ENCODE measurements at regions not wholly inside any gene's neighbourhood (a gene's known extent, or its start where the extent isn't known, plus 50 kb on each side); places are given as distances from the start of the nearest gene placed in this dataset.

DNA sequence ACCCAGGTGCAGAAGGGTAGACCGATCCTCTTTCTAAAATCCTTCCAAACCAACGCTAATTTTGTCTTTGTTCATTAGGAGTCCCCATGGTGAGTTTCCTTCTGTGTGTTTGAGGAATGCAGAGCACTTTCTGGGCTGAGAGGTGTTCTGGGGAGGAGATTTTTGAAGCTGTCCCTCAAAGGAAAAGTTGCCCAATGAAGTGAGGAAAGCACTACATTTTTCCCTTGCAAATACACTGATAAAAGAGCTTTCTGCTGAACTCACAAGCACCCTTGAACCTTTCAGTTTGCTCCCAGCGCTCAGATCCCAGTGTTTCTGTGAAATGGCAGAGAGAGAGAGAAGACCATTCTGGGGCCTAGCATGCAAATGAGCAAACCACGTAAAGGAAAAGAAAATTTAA is 299.6 kb upstream of the FANCL start:
- H3K27ac ChIP-seq: no peak overlapping the region
- no peaks in the 10 kb centered on the region for H3K36me3 ChIP-seq
- no peaks in the 10 kb centered on the region for H3K27me3 ChIP-seq
- no peaks in the 10 kb centered on the region for H3K4me1 ChIP-seq (ENCODE audit: insufficient read depth)
- no peak overlapping the region for H3K4me3 ChIP-seq
- intact Hi-C loops (cut with DNase I): no loop called here
- WGBS, 3 donors: 43 to 59% (median 45%) methylated on average over 4 of the region's 4 CpGs
- TF ChIP-seq POLR2A (IDR thresholded peaks at IDR 0.05) (no peak), EP300 (IDR thresholded peaks at IDR 0.05) (no peak)
- TF ChIP-seq, protein P1, sequence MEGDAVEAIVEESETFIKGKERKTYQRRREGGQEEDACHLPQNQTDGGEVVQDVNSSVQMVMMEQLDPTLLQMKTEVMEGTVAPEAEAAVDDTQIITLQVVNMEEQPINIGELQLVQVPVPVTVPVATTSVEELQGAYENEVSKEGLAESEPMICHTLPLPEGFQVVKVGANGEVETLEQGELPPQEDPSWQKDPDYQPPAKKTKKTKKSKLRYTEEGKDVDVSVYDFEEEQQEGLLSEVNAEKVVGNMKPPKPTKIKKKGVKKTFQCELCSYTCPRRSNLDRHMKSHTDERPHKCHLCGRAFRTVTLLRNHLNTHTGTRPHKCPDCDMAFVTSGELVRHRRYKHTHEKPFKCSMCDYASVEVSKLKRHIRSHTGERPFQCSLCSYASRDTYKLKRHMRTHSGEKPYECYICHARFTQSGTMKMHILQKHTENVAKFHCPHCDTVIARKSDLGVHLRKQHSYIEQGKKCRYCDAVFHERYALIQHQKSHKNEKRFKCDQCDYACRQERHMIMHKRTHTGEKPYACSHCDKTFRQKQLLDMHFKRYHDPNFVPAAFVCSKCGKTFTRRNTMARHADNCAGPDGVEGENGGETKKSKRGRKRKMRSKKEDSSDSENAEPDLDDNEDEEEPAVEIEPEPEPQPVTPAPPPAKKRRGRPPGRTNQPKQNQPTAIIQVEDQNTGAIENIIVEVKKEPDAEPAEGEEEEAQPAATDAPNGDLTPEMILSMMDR (IDR thresholded peaks at IDR 0.05): no peak
- no peak for DNase-seq
- H3K9me3 ChIP-seq: no peaks in the 10 kb centered on the region

DNA sequence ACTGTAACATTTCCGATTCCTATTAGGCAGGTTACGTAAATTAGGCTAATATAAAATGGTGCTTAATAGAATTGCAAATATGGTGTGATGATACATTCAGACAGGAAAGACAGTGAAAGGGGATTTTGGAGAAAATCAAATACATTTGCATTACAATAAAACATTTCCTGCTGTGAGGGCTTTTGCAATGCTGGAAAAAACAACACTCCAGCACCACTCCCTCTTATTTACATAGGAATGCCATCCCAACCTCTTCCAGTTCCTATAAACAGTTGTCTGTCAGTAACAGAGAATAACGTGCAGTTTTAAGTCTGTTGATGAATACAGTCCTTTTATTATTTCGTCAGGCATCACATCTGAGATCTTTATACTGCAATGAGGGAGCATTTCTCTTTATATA is 298.8 kb upstream of the FANCL start:
- no peak for DNase-seq
- H3K27ac ChIP-seq: no peak overlapping the region
- no peak overlapping the region for H3K4me3 ChIP-seq
- WGBS, 3 donors: 76 to 78% (median 78%) methylated on average over 4 of the region's 4 CpGs
- H3K36me3 ChIP-seq: no peaks in the 10 kb centered on the region
- H3K4me1 ChIP-seq (ENCODE audit: insufficient read depth): no peaks in the 10 kb centered on the region
- no peaks in the 10 kb centered on the region for H3K9me3 ChIP-seq
- TF ChIP-seq, protein P1 (IDR thresholded peaks at IDR 0.05): no peak
- TF ChIP-seq POLR2A (IDR thresholded peaks at IDR 0.05) (no peak), EP300 (IDR thresholded peaks at IDR 0.05) (no peak)
- no peaks in the 10 kb centered on the region for H3K27me3 ChIP-seq
- intact Hi-C loops (cut with DNase I): no loop called here

DNA sequence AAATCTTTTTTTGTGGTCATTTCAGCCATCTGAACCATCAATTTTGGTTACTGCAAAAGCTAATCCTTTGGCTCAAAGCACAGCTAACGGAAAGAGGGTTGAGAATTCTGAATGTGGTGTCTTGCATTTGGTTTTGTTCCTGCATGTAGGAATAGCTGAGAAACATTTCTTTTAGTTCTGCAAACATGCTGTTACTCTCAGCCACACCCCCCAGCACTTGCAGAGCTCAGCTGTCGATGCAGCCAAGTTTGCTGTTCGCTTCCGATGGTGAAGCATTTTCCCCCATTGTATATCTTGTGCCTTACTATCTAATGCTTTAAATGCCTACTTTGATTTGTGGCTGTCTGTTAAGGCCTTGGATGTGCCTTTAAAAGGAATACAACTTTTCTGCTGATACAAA is 294.9 kb upstream of the FANCL start:
- Histone ChIP-seq H3K36me3 (no peaks in the 10 kb centered on the region), H3K9me3 (no peaks in the 10 kb centered on the region), H3K27me3 (no peaks in the 10 kb centered on the region), H3K4me1 (ENCODE audit: insufficient read depth) (no peaks in the 10 kb centered on the region), H3K27ac (no peak overlapping the region), H3K4me3 (no peak overlapping the region)
- intact Hi-C loops (cut with DNase I): no loop called here
- 34 to 40% (median 38%) methylated on average over 4 of the region's 4 CpGs for WGBS, 3 donors
- TF ChIP-seq, protein P1 (IDR thresholded peaks at IDR 0.05): no peak
- TF ChIP-seq POLR2A (IDR thresholded peaks at IDR 0.05): no peak
- no peak for TF ChIP-seq EP300 (IDR thresholded peaks at IDR 0.05)
- DNase-seq: no peak

DNA sequence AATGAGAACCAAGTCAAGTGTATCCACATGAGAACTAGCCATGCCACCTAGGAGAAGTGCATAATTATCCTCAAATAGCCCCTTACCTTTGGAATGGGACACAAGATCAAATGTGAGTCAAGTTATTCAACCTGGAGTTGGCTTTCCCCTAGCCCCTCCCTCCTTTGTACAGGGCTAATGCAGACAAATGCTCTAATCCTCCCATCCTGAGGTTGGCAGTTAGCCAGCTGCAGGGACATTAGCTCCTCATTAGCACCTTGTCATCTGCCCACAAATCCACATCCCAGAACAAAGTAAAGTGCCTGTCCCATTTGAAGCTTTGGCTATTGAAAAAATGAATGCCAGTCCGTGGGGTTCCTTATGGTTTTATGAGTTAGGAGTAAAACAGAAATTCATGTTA is 294.1 kb upstream of the FANCL start:
- WGBS, 3 donors: 71 to 78% (median 71%) methylated on average over 1 of the region's 1 CpG
- no peaks in the 10 kb centered on the region for H3K4me1 ChIP-seq (ENCODE audit: insufficient read depth)
- intact Hi-C loops (cut with DNase I): no loop called here
- no peak overlapping the region for H3K27ac ChIP-seq
- H3K36me3 ChIP-seq: no peaks in the 10 kb centered on the region
- no peak overlapping the region for H3K4me3 ChIP-seq
- H3K27me3 ChIP-seq: no peaks in the 10 kb centered on the region
- no peak for TF ChIP-seq EP300 (IDR thresholded peaks at IDR 0.05)
- TF ChIP-seq POLR2A (IDR thresholded peaks at IDR 0.05): no peak
- TF ChIP-seq, protein P1 (IDR thresholded peaks at IDR 0.05): no peak
- DNase-seq: no peak
- no peaks in the 10 kb centered on the region for H3K9me3 ChIP-seq

DNA sequence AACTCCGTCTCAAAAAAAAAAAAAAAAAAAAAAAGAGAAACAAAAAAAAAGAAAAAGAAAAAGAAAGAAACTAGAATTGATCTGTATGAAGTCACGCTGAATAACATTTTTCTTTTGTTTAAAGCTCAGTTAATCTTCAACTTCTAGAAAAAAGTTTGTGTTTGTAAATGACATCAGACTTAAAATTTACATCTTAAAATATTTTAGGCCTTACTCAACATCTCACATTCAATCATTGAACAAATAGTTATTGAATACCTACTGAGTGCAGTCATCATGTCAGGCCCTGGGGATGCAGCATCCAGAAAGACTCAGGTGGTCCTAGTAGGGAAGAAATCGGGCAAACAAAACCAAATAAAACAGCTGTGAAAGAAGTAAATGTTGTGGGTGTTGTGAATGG is 292.3 kb upstream of the FANCL start:
- Histone ChIP-seq H3K4me1 (ENCODE audit: insufficient read depth) (no peaks in the 10 kb centered on the region), H3K9me3 (no peaks in the 10 kb centered on the region), H3K36me3 (no peaks in the 10 kb centered on the region), H3K4me3 (no peak overlapping the region), H3K27ac (no peak overlapping the region), H3K27me3 (no peaks in the 10 kb centered on the region)
- no peak for DNase-seq
- intact Hi-C loops (cut with DNase I): no loop called here
- WGBS, 3 donors: 85 to 96% (median 88%) methylated on average over 3 of the region's 3 CpGs
- no peak for TF ChIP-seq EP300 (IDR thresholded peaks at IDR 0.05)
- no peak for TF ChIP-seq POLR2A (IDR thresholded peaks at IDR 0.05)
- TF ChIP-seq, protein P1 (IDR thresholded peaks at IDR 0.05): no peak
